A549 (cell line): ENCODE measurements at regions not wholly inside any gene's neighbourhood (a gene's known extent, or its start where the extent isn't known, plus 50 kb on each side); places are given as distances from the start of the nearest gene placed in this dataset.
A peak's percentile ranks its signal among the peaks of the same experiment; 100 is the strongest.
"Not testable (repeated sequence)": the region's sequence is repeated elsewhere in the genome, so short reads cannot be mapped to it uniquely, and the experiment has no call there.

ENCODE experiments used
- CHD4 ChIP-seq: fragments of 200-600 bp; sonication (generic); IDR thresholded peaks from 2 replicates; pipeline ENCODE4 v1.6.1; 2016; ENCODE audit warnings: antibody characterized with exemption, mild to moderate bottlenecking, borderline replicate concordance
- EHMT2 ChIP-seq: fragments of 200-600 bp; sonication (generic); IDR thresholded peaks from 2 replicates; pipeline ENCODE4 v1.6.1; 2016; ENCODE audit warnings: antibody characterized with exemption, low read depth, mild to moderate bottlenecking, moderate library complexity
- EP300 ChIP-seq, 2 experiments: fragments of >200 bp; sonication (Bioruptor Twin); formaldehyde crosslinking; IDR thresholded peaks; 2 replicates in 1 of 2; 3 replicates in 1 of 2; pipeline ENCODE4 v1.6.1; 2016 to 2017
- MYC ChIP-seq: IDR thresholded peaks from 2 replicates; pipeline ENCODE4 v1.6.1; 2012; ENCODE audit warnings: mild to moderate bottlenecking, inconsistent platforms, low read length, improper control_type of control experiment, borderline replicate concordance
- NPAS2 ChIP-seq: fragments of 250-450 bp; sonication (Bioruptor Pico); IDR thresholded peaks from 2 replicates; pipeline ENCODE4 v1.8.0; 2022; ENCODE audit warnings: mild to moderate bottlenecking, moderate library complexity, borderline replicate concordance
- POLR2A ChIP-seq: IDR thresholded peaks from 2 replicates; pipeline ENCODE4 v1.6.1; 2012; ENCODE audit warnings: mild to moderate bottlenecking, low read length
- RAD21 ChIP-seq, 2 experiments: fragments of >200 bp in 1 of 2; sonication (Bioruptor Twin) in 1 of 2; formaldehyde crosslinking in 1 of 2; IDR thresholded peaks in 1 of 2; conservative IDR thresholded peaks in 1 of 2; 2 replicates in 1 of 2; 3 replicates in 1 of 2; pipeline ENCODE4 v1.6.1; 2012 to 2018; ENCODE audit warnings: inconsistent platforms in 1 of 2
- RARB ChIP-seq: fragments of 250-450 bp; sonication (Bioruptor Pico); IDR thresholded peaks from 2 replicates; pipeline ENCODE4 v1.8.0; 2021; ENCODE audit warnings: mild to moderate bottlenecking, moderate library complexity
- TF ChIP-seq, protein P1 (sequence below): fragments of >200 bp; sonication (Bioruptor Twin); formaldehyde crosslinking; IDR thresholded peaks from 3 replicates; pipeline ENCODE4 v1.6.1; 2016
- TF ChIP-seq, protein P2 (sequence below): fragments of 200-600 bp; sonication (generic); IDR thresholded peaks from 2 replicates; pipeline ENCODE4 v1.6.1; 2016; ENCODE audit warnings: antibody characterized with exemption, mild to moderate bottlenecking, moderate library complexity
- TF ChIP-seq, protein P3 (sequence below): fragments of >200 bp; sonication (Bioruptor Twin); formaldehyde crosslinking; IDR thresholded peaks from 3 replicates; pipeline ENCODE4 v1.5.1; 2016

- TF ChIP-seq MYC; EP300 (IDR thresholded peaks at IDR 0.05); CHD4; RARB (CRISPR knock-in tag); EHMT2; POLR2A; NPAS2 (CRISPR knock-in tag): not testable (repeated sequence)
- TF ChIP-seq, protein P1, sequence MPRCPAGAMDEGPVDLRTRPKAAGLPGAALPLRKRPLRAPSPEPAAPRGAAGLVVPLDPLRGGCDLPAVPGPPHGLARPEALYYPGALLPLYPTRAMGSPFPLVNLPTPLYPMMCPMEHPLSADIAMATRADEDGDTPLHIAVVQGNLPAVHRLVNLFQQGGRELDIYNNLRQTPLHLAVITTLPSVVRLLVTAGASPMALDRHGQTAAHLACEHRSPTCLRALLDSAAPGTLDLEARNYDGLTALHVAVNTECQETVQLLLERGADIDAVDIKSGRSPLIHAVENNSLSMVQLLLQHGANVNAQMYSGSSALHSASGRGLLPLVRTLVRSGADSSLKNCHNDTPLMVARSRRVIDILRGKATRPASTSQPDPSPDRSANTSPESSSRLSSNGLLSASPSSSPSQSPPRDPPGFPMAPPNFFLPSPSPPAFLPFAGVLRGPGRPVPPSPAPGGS, result not testable (repeated sequence)
- TF ChIP-seq, protein P2, sequence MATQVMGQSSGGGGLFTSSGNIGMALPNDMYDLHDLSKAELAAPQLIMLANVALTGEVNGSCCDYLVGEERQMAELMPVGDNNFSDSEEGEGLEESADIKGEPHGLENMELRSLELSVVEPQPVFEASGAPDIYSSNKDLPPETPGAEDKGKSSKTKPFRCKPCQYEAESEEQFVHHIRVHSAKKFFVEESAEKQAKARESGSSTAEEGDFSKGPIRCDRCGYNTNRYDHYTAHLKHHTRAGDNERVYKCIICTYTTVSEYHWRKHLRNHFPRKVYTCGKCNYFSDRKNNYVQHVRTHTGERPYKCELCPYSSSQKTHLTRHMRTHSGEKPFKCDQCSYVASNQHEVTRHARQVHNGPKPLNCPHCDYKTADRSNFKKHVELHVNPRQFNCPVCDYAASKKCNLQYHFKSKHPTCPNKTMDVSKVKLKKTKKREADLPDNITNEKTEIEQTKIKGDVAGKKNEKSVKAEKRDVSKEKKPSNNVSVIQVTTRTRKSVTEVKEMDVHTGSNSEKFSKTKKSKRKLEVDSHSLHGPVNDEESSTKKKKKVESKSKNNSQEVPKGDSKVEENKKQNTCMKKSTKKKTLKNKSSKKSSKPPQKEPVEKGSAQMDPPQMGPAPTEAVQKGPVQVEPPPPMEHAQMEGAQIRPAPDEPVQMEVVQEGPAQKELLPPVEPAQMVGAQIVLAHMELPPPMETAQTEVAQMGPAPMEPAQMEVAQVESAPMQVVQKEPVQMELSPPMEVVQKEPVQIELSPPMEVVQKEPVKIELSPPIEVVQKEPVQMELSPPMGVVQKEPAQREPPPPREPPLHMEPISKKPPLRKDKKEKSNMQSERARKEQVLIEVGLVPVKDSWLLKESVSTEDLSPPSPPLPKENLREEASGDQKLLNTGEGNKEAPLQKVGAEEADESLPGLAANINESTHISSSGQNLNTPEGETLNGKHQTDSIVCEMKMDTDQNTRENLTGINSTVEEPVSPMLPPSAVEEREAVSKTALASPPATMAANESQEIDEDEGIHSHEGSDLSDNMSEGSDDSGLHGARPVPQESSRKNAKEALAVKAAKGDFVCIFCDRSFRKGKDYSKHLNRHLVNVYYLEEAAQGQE, result not testable (repeated sequence)
- peak; percentile 63 for TF ChIP-seq RAD21 (conservative IDR thresholded peaks at IDR 0.05 in 1 of 2, IDR thresholded peaks at IDR 0.05 in 1 of 2)
- TF ChIP-seq, protein P3, sequence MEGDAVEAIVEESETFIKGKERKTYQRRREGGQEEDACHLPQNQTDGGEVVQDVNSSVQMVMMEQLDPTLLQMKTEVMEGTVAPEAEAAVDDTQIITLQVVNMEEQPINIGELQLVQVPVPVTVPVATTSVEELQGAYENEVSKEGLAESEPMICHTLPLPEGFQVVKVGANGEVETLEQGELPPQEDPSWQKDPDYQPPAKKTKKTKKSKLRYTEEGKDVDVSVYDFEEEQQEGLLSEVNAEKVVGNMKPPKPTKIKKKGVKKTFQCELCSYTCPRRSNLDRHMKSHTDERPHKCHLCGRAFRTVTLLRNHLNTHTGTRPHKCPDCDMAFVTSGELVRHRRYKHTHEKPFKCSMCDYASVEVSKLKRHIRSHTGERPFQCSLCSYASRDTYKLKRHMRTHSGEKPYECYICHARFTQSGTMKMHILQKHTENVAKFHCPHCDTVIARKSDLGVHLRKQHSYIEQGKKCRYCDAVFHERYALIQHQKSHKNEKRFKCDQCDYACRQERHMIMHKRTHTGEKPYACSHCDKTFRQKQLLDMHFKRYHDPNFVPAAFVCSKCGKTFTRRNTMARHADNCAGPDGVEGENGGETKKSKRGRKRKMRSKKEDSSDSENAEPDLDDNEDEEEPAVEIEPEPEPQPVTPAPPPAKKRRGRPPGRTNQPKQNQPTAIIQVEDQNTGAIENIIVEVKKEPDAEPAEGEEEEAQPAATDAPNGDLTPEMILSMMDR, result peak; percentile 36
Measured at GRCh38 chr2:94586032-94586982, 284.9 kb upstream of the TEKT4 start.
